Nephron progenitor cell (in vitro differentiated cells): ENCODE measurements at regions not wholly inside any gene's neighbourhood (a gene's known extent, or its start where the extent isn't known, plus 50 kb on each side); places are given as distances from the start of the nearest gene placed in this dataset.

ENCODE experiments used
- DNase-seq: peaks from one replicate; pipeline ENCODE4 v3.0.0; 2021
- H3K27ac Mint-ChIP-seq: 2 replicates; pipeline ENCODE4 v1.8.0; 2021; ENCODE audit warnings: mild to moderate bottlenecking, moderate library complexity, mixed read lengths
- H3K27me3 Mint-ChIP-seq: 2 replicates; pipeline ENCODE4 v1.8.0; 2021; ENCODE audit warnings: mild to moderate bottlenecking, low read depth, mixed read lengths; ENCODE audit not compliant: poor library complexity
- H3K36me3 Mint-ChIP-seq: 2 replicates; pipeline ENCODE4 v1.8.0; 2021; ENCODE audit warnings: low read depth, mixed read lengths
- H3K4me1 Mint-ChIP-seq: 2 replicates; pipeline ENCODE4 v1.8.0; 2021; ENCODE audit warnings: mixed read lengths
- H3K4me3 Mint-ChIP-seq: 2 replicates; pipeline ENCODE4 v1.8.0; 2021; ENCODE audit warnings: mild to moderate bottlenecking, moderate library complexity, mixed read lengths
- H3K9me3 Mint-ChIP-seq: 2 replicates; pipeline ENCODE4 v1.8.0; 2021; ENCODE audit warnings: mild to moderate bottlenecking, moderate library complexity, mixed read lengths
- CTCF ChIP-seq: fragments of 200-600 bp; sonication (generic); IDR thresholded peaks from 2 replicates; pipeline ENCODE4 v1.5.0; 2021; ENCODE audit warnings: antibody characterized with exemption

- Mint-ChIP-seq H3K4me1 (peaks cover 7% of the 10 kb centered on the region), H3K27me3 (peaks cover 8% of the 10 kb centered on the region), H3K4me3 (no peak overlapping the region), H3K36me3 (no peaks in the 10 kb centered on the region), H3K27ac (no peak overlapping the region), H3K9me3 (no peaks in the 10 kb centered on the region)
- TF ChIP-seq CTCF, result no peak
- no peak for DNase-seq
Measured at GRCh38 chr18:56455141-56455540, 183.3 kb downstream of the TXNL1 start.

GRCh38 chr18:56453631-56454030 is 184.8 kb downstream of the TXNL1 start:
- H3K9me3 Mint-ChIP-seq, result no peaks in the 10 kb centered on the region
- no peaks in the 10 kb centered on the region for H3K4me1 Mint-ChIP-seq
- H3K27ac Mint-ChIP-seq, result no peak overlapping the region
- no peak for DNase-seq
- peaks cover 8% of the 10 kb centered on the region for H3K27me3 Mint-ChIP-seq
- no peaks in the 10 kb centered on the region for H3K36me3 Mint-ChIP-seq
- no peak for TF ChIP-seq CTCF
- H3K4me3 Mint-ChIP-seq, result no peak overlapping the region

GRCh38 chr18:56451188-56451587 is 187.2 kb downstream of the TXNL1 start:
- H3K9me3 Mint-ChIP-seq, result no peaks in the 10 kb centered on the region
- no peak for TF ChIP-seq CTCF
- peaks cover 5% of the 10 kb centered on the region for H3K27me3 Mint-ChIP-seq
- no peak for DNase-seq
- no peak overlapping the region for H3K27ac Mint-ChIP-seq
- H3K36me3 Mint-ChIP-seq, result no peaks in the 10 kb centered on the region
- no peaks in the 10 kb centered on the region for H3K4me1 Mint-ChIP-seq
- no peak overlapping the region for H3K4me3 Mint-ChIP-seq

GRCh38 chr18:56448751-56449150 is 189.6 kb downstream of the TXNL1 start:
- Mint-ChIP-seq H3K4me1 (no peaks in the 10 kb centered on the region), H3K27ac (no peak overlapping the region), H3K9me3 (no peaks in the 10 kb centered on the region), H3K27me3 (no peaks in the 10 kb centered on the region), H3K4me3 (no peak overlapping the region), H3K36me3 (no peaks in the 10 kb centered on the region)
- no peak for DNase-seq
- no peak for TF ChIP-seq CTCF

GRCh38 chr18:56445422-56445821 is 193.0 kb downstream of the TXNL1 start:
- H3K4me1 Mint-ChIP-seq, result no peaks in the 10 kb centered on the region
- TF ChIP-seq CTCF, result no peak
- peaks cover 5% of the 10 kb centered on the region for H3K9me3 Mint-ChIP-seq
- DNase-seq, result no peak
- H3K27me3 Mint-ChIP-seq, result no peaks in the 10 kb centered on the region
- no peaks in the 10 kb centered on the region for H3K36me3 Mint-ChIP-seq
- no peak overlapping the region for H3K4me3 Mint-ChIP-seq
- H3K27ac Mint-ChIP-seq, result no peak overlapping the region

- TF ChIP-seq CTCF, result no peak
- H3K4me1 Mint-ChIP-seq, result no peaks in the 10 kb centered on the region
- H3K4me3 Mint-ChIP-seq, result no peak overlapping the region
- H3K27me3 Mint-ChIP-seq, result no peaks in the 10 kb centered on the region
- no peaks in the 10 kb centered on the region for H3K36me3 Mint-ChIP-seq
- peaks cover 10% of the 10 kb centered on the region for H3K9me3 Mint-ChIP-seq
- no peak overlapping the region for H3K27ac Mint-ChIP-seq
- no peak for DNase-seq
Measured at GRCh38 chr18:56444201-56444600, 194.2 kb downstream of the TXNL1 start.
